Activated T-helper 1 cell treated with anti-CD3 and anti-CD28 coated beads, Interleukin-2, amount 50 U/mL, for 16 hours (primary cell): ENCODE measurements at regions not wholly inside any gene's neighbourhood (a gene's known extent, or its start where the extent isn't known, plus 50 kb on each side); places are given as distances from the start of the nearest gene placed in this dataset.

ENCODE experiments used
- DNase-seq, 2 donors: peaks; one replicate each; pipeline ENCODE4 v3.0.0-alpha.2; 2020; ENCODE audit warnings: low read depth in 1 of 2, low spot score in 1 of 2

DNA sequence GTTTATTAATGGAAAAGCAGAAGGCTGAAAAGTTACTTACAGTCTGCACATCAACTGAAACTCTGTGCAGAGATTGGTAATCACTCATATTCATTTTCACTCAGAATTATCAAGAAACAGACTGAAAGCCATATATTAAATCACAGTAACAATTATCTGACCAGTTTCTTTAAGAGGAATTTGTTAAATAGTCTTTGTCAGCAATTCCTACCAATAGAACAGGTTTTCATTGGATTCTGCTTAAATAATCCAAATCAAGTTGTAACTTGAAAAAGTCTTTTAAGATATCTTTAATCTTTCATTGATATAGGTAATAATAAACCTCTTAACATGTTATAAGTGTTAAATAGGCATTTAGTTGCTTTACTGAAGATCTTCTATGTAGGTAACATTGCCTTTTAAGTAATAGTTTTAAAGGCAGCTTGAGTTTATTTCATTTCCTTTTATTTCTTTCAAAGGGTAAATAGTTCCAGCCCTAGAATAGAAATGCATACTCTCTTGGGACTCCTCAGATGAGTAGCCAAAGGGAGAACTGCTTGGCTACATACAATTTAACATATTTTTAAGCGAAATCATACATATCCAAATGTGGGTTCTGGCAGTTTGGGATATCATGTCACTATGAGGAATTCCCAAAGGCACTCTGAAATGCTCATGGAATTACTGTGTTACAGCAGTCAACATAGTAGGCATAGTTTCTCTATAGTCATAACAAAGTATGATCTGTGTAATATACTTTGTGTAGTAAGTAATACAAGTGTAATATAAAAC lies 326.0 kb upstream of the SPRY2 start:
- DNase-seq, result no peak

GRCh38 chr13:80665792-80666333 lies 324.9 kb upstream of the SPRY2 start:
- no peak for DNase-seq

GRCh38 chr13:80664950-80665349 lies 324.0 kb upstream of the SPRY2 start:
- no peak for DNase-seq

DNA sequence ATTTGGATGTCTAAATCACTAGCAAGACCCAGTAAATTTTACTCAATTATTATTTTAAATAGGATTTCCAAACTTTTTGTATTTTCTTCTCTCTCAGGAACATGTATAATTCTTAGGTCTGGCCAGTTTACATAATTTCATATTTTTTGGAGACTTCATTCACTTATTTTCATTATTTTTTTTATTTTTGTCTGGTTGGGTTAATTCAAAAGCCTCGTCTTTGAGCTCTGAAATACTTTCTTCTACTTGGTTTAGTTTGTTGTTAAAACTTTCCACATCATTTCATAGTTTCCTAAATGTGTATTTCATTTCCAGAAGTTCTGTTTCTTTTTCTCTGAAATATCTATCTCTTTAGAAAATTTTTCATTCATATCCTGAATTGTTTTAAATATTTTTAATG lies 322.9 kb upstream of the SPRY2 start:
- no peak for DNase-seq

GRCh38 chr13:80658705-80659104 lies 317.8 kb upstream of the SPRY2 start:
- no peak for DNase-seq

GRCh38 chr13:80656512-80656904 lies 315.6 kb upstream of the SPRY2 start:
- DNase-seq, result no peak

- no peak for DNase-seq
These were observed 315.0 kb upstream of the SPRY2 start for GRCh38 chr13:80655778-80656511.

DNA sequence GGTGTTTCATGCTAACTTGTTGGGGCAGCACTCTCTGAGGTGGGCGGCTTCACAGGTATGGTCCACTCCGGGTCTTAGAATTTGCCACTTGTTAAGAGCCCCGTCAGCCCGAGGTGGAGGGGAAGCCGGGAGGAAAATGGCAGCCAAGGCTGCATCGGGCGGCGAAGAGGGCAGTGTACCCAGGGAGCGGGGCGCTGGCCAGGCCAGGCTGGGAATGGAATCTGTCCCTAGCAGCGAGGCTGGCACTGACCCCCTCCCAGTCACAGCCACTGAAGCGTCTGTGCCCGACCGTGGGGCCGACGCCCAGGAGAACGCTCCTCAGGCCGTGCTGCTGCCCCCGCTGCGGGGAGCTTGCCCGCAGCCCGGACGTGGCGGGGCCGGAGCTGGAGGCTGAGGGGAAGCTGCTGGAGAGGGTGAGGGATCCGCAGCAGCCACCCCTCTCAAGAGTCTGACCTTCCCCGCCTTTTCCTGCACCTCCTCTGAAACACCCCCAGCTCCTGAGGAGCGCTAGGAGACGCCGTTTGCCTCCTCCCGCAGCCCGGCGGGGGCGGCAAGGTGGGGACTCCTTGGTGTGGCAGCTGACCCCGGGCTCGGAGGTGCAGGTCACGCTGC lies 313.8 kb upstream of the SPRY2 start:
- peak in 1 of 2 donors; percentile 3 for DNase-seq

DNA sequence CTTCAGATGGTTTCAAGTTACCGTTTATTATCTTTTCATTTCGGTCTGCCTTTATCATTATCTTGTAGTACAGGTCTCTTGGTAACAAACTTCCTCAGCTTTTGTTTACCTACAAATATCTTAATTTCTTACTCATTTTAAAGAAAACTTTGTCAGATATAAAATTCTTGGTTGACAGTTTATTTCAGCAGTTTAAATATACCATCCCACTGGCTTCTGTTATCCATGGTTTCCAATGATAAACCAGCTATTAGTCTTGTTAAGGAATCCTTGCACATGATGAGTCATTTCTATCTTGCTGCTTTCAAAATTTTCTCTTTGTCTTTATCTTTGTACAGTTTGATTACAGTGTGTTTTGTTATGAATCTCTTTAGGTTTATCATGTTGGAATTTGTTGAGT lies 308.3 kb upstream of the SPRY2 start:
- no peak for DNase-seq

DNA sequence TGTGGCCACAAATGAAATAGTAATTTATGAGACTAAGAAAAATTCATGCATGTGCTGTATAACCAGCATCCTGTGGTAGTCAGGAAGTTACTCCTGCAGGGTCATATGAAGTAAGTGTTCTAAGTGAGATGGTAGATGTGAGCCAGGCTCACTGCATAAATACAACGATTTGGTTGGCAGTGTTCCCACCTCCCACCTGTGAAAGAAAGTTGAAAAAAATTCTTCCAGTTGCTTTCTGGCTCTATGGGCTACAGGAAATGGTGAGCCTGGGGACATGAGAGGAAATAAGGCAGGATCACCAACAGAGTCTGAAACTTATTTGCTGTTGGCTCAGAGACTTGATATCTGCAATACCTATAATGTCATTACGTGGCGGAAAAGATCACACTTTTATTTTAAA lies 301.7 kb upstream of the SPRY2 start:
- DNase-seq, result no peak

- DNase-seq, result no peak
These were observed 292.3 kb upstream of the SPRY2 start for GRCh38 chr13:80633251-80633650.

DNA sequence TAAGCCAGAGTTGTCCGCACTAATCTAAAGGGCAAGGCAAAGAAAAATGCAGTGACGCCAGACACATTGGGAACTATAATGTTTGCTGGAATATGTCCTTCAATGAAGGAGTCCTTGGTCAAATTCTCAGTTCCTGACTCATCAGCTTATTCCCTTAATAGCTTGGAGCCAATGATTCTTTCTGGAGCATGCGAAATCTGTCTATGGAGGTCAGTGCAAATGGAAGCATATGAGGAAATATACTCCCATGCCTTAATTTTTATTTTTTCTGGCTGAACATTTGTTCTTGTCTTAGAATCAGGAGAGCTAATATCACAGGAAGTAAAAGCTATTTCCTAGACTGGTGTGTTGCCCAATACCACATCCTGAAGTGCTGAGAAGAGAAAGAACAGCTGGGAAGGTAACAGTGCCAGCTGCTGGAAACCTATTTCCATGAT lies 289.8 kb upstream of the SPRY2 start:
- DNase-seq, result no peak

GRCh38 chr13:80618781-80619180 lies 277.9 kb upstream of the SPRY2 start:
- DNase-seq, result no peak

- DNase-seq, result no peak
These were observed 271.9 kb upstream of the SPRY2 start for GRCh38 chr13:80612804-80613203.

DNA sequence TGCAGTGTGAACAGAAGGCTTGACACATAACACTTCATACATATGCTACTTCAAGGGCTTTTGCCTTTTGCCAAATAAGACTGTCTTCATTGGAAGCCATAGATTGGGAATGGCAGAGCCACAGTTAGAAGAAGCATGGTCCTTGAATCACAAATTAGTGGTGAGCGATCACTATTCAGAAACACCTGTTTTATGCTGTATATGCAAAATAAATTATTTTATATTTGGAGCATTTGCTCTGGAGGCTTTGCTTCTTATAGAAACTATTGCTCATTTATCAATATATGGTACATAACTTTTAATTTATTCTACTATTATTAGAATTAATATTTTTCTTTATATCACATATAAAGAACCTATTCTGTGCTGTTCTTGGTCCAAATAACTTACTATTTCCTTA lies 270.4 kb upstream of the SPRY2 start:
- DNase-seq, result no peak

- DNase-seq, result no peak
These were observed 264.8 kb upstream of the SPRY2 start for GRCh38 chr13:80605716-80606115.

GRCh38 chr13:80605011-80605410 lies 264.1 kb upstream of the SPRY2 start:
- DNase-seq, result no peak

- no peak for DNase-seq
These were observed 263.2 kb upstream of the SPRY2 start for GRCh38 chr13:80604098-80604497.

- no peak for DNase-seq
These were observed 262.4 kb upstream of the SPRY2 start for GRCh38 chr13:80603351-80603750.

GRCh38 chr13:80599765-80600164 lies 258.8 kb upstream of the SPRY2 start:
- DNase-seq, result no peak

GRCh38 chr13:80598189-80598588 lies 257.3 kb upstream of the SPRY2 start:
- no peak for DNase-seq
